ENCODE measurements at regions not wholly inside any gene's neighbourhood (a gene's known extent, or its start where the extent isn't known, plus 50 kb on each side); places are given as distances from the start of the nearest gene placed in this dataset.

DNA sequence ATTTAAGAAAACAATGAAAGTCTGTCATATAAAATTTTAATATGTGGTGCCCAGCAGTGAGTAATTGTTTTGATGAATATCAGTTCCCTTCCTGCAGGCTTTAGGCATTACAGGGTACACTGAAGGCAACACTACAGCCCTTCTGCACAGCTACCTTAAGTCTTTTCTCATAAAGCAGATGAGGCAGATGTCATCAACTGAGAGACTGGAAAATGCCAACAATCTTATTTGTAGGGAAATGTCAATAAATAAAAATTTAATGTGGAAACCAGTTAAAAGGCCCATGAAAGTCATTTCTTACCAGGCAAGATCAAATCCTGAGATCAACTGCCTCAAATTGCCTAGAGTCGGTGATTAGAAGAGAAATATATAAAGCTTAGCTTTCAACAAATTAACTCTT, 193.4 kb upstream of the NWD2 start:
- H3K27ac ChIP-seq: no peak overlapping the region
- DNase-seq: no peak
- TF ChIP-seq POLR2AphosphoS5 (IDR thresholded peaks at IDR 0.05): no peak
- H3K27me3 ChIP-seq: no peaks in the 10 kb centered on the region
- no peaks in the 10 kb centered on the region for H3K9me3 ChIP-seq
- no peaks in the 10 kb centered on the region for H3K36me3 ChIP-seq
- no peaks in the 10 kb centered on the region for H3K4me1 ChIP-seq
- H3K4me3 ChIP-seq: no peak overlapping the region
- 88 to 93% methylated on average over 1 of the region's 1 CpG for WGBS, 2 donors
- no peak for ATAC-seq (ENCODE audit: low FRiP score in 2 of 2)

DNA sequence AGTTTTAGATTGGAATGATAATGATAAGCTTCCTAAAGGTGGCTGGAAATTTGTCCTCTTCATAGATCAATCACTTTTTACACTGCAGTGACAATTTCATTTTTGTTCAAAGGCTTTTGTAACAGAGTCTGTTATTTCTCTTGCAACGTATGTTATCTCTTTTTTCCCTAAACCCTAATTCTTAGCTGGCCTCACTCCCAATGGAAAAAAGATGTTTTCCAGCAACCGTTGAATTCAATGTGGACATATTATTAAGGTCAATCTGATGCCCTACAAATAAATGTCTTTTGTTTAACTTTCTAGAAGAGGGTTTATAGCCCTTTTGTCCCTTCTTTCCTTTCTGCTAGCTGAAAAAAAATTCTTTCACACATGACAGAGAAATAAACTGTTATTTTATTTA, 192.7 kb upstream of the NWD2 start:
- Histone ChIP-seq H3K27me3 (no peaks in the 10 kb centered on the region), H3K36me3 (no peaks in the 10 kb centered on the region), H3K4me3 (no peak overlapping the region), H3K9me3 (no peaks in the 10 kb centered on the region), H3K4me1 (no peaks in the 10 kb centered on the region), H3K27ac (no peak overlapping the region)
- no peak for ATAC-seq (ENCODE audit: low FRiP score in 2 of 2)
- DNase-seq: no peak
- WGBS, 2 donors: 24 to 31% methylated on average over 2 of the region's 2 CpGs
- TF ChIP-seq EP300 (IDR thresholded peaks at IDR 0.05) (no peak), POLR2A (IDR thresholded peaks at IDR 0.05) (no peak), POLR2AphosphoS5 (IDR thresholded peaks at IDR 0.05) (no peak)
- TF ChIP-seq, protein P1, sequence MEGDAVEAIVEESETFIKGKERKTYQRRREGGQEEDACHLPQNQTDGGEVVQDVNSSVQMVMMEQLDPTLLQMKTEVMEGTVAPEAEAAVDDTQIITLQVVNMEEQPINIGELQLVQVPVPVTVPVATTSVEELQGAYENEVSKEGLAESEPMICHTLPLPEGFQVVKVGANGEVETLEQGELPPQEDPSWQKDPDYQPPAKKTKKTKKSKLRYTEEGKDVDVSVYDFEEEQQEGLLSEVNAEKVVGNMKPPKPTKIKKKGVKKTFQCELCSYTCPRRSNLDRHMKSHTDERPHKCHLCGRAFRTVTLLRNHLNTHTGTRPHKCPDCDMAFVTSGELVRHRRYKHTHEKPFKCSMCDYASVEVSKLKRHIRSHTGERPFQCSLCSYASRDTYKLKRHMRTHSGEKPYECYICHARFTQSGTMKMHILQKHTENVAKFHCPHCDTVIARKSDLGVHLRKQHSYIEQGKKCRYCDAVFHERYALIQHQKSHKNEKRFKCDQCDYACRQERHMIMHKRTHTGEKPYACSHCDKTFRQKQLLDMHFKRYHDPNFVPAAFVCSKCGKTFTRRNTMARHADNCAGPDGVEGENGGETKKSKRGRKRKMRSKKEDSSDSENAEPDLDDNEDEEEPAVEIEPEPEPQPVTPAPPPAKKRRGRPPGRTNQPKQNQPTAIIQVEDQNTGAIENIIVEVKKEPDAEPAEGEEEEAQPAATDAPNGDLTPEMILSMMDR (IDR thresholded peaks at IDR 0.05): no peak

DNA sequence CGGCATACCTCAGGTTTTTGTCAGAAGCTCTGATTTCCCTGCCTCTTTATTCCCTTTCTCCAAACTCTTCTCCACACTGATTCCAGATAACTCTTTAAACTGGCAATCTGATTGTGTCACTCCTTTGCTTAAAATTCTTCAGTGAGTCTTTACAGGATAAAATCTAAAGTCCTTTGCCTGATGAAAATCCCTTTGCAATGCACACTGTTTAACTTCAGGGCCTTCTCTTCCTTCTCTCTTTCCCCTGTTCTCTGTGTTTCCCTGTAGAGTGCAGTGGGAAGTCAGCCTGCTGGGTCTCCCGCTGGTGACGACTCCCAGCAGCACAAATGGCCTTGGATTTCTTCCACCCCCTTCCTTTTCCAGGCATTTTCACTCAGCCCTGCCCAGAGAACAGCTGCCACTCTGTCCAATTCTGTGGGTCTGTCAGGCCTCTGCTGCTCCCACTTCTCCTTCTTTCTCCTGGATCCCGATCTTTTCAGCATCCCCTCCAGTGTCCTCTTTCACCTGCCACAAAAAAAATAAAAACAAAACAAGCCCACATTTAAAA, 189.9 kb upstream of the NWD2 start:
- TF ChIP-seq, protein P1 (IDR thresholded peaks at IDR 0.05): no peak
- no peak for TF ChIP-seq EP300 (IDR thresholded peaks at IDR 0.05)
- no peak for TF ChIP-seq POLR2AphosphoS5 (IDR thresholded peaks at IDR 0.05)
- TF ChIP-seq POLR2A (IDR thresholded peaks at IDR 0.05): no peak
- H3K4me3 ChIP-seq: no peak overlapping the region
- WGBS, 2 donors: 35 to 41% methylated on average over 4 of the region's 4 CpGs
- H3K27me3 ChIP-seq: no peaks in the 10 kb centered on the region
- no peaks in the 10 kb centered on the region for H3K9me3 ChIP-seq
- ATAC-seq (ENCODE audit: low FRiP score in 2 of 2) (no peak), DNase-seq (no peak)
- H3K4me1 ChIP-seq: no peaks in the 10 kb centered on the region
- H3K36me3 ChIP-seq: no peaks in the 10 kb centered on the region
- H3K27ac ChIP-seq: no peak overlapping the region

DNA sequence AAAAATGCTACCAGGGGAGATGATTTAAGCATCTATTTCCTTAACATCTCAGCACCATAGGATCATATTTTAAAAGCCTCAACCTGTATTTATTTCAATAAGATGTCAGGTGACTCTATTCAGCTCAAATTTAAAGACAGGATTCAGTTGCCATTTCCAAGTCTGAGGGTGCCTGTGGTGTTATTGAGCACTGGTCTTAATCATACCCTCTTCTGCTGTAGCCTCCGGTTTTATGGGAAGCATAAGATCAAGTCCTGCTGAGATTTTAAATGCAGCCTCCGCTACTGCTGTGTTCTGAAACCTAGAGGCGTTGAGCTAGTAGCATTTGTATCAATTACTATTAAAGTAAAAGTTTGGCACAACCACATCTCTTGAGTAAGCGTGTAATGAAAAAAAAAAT, 185.7 kb upstream of the NWD2 start:
- no peaks in the 10 kb centered on the region for H3K27me3 ChIP-seq
- WGBS, 2 donors: 86 to 91% methylated on average over 4 of the region's 4 CpGs
- no peaks in the 10 kb centered on the region for H3K36me3 ChIP-seq
- no peak overlapping the region for H3K27ac ChIP-seq
- no peaks in the 10 kb centered on the region for H3K4me1 ChIP-seq
- no peak overlapping the region for H3K4me3 ChIP-seq
- H3K9me3 ChIP-seq: no peaks in the 10 kb centered on the region
- no peak for DNase-seq
- ATAC-seq (ENCODE audit: low FRiP score in 2 of 2): no peak
- no peak for TF ChIP-seq POLR2A (IDR thresholded peaks at IDR 0.05)
- no peak for TF ChIP-seq EP300 (IDR thresholded peaks at IDR 0.05)
- TF ChIP-seq, protein P1 (IDR thresholded peaks at IDR 0.05): no peak
- no peak for TF ChIP-seq POLR2AphosphoS5 (IDR thresholded peaks at IDR 0.05)

DNA sequence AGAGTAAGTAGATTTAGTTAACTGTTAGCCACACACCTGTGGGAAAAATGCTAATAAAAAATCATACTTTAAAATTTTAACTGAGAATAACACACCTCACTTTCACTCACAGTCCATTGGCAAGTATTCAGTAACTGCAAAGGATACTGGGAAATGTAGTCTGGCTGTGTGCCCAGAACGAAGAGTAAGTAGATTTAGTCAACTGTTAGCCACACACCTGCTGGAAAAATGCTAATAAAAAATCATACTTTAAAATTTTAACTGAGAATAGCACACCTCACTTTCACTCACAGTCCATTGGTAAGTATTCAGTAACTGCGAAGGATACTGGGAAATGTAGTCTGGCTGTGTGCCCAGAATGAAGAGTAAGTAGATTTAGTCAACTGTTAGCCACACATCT, 178.4 kb upstream of the NWD2 start:
- WGBS, 2 donors: 38 to 44% methylated on average over 2 of the region's 2 CpGs
- ATAC-seq (ENCODE audit: low FRiP score in 2 of 2) (no peak), DNase-seq (no peak)
- Histone ChIP-seq H3K9me3 (no peaks in the 10 kb centered on the region), H3K36me3 (no peaks in the 10 kb centered on the region), H3K4me3 (no peak overlapping the region), H3K4me1 (no peaks in the 10 kb centered on the region), H3K27ac (no peak overlapping the region), H3K27me3 (no peaks in the 10 kb centered on the region)
- TF ChIP-seq, protein P1 (IDR thresholded peaks at IDR 0.05): no peak
- TF ChIP-seq POLR2AphosphoS5 (IDR thresholded peaks at IDR 0.05) (no peak), EP300 (IDR thresholded peaks at IDR 0.05) (no peak), POLR2A (IDR thresholded peaks at IDR 0.05) (no peak)
